SU-DHL-6 (cell line): ENCODE measurements at regions not wholly inside any gene's neighbourhood (a gene's known extent, or its start where the extent isn't known, plus 50 kb on each side); places are given as distances from the start of the nearest gene placed in this dataset.
"Not testable (repeated sequence)": the region's sequence is repeated elsewhere in the genome, so short reads cannot be mapped to it uniquely, and the experiment has no call there.

ENCODE experiments used
- H2AFZ ChIP-seq: fragments of 200-600 bp; sonication (generic); 2 replicates; pipeline ENCODE4 v1.6.1; 2014; ENCODE audit warnings: low read depth, mild to moderate bottlenecking, moderate library complexity, mixed read lengths, antibody characterized with exemption, low read length; ENCODE audit not compliant: severe bottlenecking
- H3F3A ChIP-seq: fragments of 200-600 bp; shearing (Covaris generic); 2 replicates; pipeline ENCODE4 v1.6.0; 2016; ENCODE audit warnings: antibody characterized with exemption, mild to moderate bottlenecking; ENCODE audit not compliant: insufficient read depth
- H3K27ac ChIP-seq: fragments of 200-600 bp; sonication (generic); 2 replicates; pipeline ENCODE4 v1.5.1; 2016; ENCODE audit warnings: low read depth, mild to moderate bottlenecking, low read length, moderate library complexity, mixed read lengths
- H3K27me3 ChIP-seq: fragments of 200-600 bp; sonication (generic), shearing (Covaris generic); 2 replicates; pipeline ENCODE4 v1.6.0; 2014; ENCODE audit warnings: mild to moderate bottlenecking, low read length
- H3K36me3 ChIP-seq: fragments of 200-600 bp; sonication (generic); 2 replicates; pipeline ENCODE4 v1.6.1; 2014; ENCODE audit warnings: mild to moderate bottlenecking, low read length, mixed read lengths
- H3K4me2 ChIP-seq: fragments of 300-600, 200-600 bp; shearing (Covaris generic), sonication (generic); 2 replicates; pipeline ENCODE4 v1.6.0; 2014; ENCODE audit warnings: low read length, low read depth, mild to moderate bottlenecking; ENCODE audit not compliant: poor library complexity, severe bottlenecking
- H3K4me3 ChIP-seq: fragments of 200-600 bp; sonication (generic); 2 replicates; pipeline ENCODE4 v1.5.1; 2014; ENCODE audit warnings: antibody characterized with exemption, low read length, mild to moderate bottlenecking, mixed read lengths; ENCODE audit not compliant: insufficient read depth, poor library complexity, severe bottlenecking
- H3K79me2 ChIP-seq: fragments of 200-600 bp; sonication (generic); 2 replicates; pipeline ENCODE4 v1.6.1; 2014; ENCODE audit warnings: mild to moderate bottlenecking, low read length, moderate library complexity; ENCODE audit not compliant: insufficient read depth
- H3K9ac ChIP-seq: fragments of 200-600 bp; sonication (generic); 2 replicates; pipeline ENCODE4 v1.7.0; 2014; ENCODE audit warnings: mild to moderate bottlenecking, low read length
- H3K9me2 ChIP-seq: fragments of 200-600 bp; sonication (generic); replicated peaks from 2 replicates; pipeline ENCODE4 v1.6.1; 2014; ENCODE audit warnings: low read length; ENCODE audit not compliant: insufficient read depth
- H3K9me3 ChIP-seq: fragments of 200-600 bp; sonication (generic); 2 replicates; pipeline ENCODE4 v1.6.1; 2014; ENCODE audit warnings: low read length, mixed read lengths; ENCODE audit not compliant: insufficient read depth
- H4K20me1 ChIP-seq: fragments of 200-600 bp; sonication (generic); 2 replicates; pipeline ENCODE4 v1.6.1; 2014; ENCODE audit warnings: low read depth, mild to moderate bottlenecking, antibody characterized with exemption, low read length, moderate library complexity, mixed read lengths
- CTCF ChIP-seq: fragments of 200-600 bp; sonication (generic); IDR thresholded peaks from one replicate; pipeline ENCODE4 v1.5.1; 2017; ENCODE audit warnings: antibody characterized with exemption, mild to moderate bottlenecking, low read length, moderate library complexity; ENCODE audit not compliant: insufficient read depth, poor library complexity, severe bottlenecking
- EZH2phosphoT487 ChIP-seq: fragments of 200-600 bp; sonication (generic), shearing (Covaris generic); conservative IDR thresholded peaks from 2 replicates; pipeline ENCODE4 v1.6.1; 2018; ENCODE audit warnings: mild to moderate bottlenecking, antibody characterized with exemption, low read length, moderate library complexity, mixed read lengths

- no peaks in the 10 kb centered on the region for H3F3A ChIP-seq
- H3K79me2 ChIP-seq, result no peaks in the 10 kb centered on the region
- H2AFZ ChIP-seq, result no peak overlapping the region
- TF ChIP-seq EZH2phosphoT487, result no peak
- no peak for TF ChIP-seq CTCF
- H3K36me3 ChIP-seq, result no peaks in the 10 kb centered on the region
- no peaks in the 10 kb centered on the region for H4K20me1 ChIP-seq
- no peak overlapping the region for H3K4me3 ChIP-seq
- no peak overlapping the region; the same call in 1 of the 2 replicates for H3K27ac ChIP-seq
- no peaks in the 10 kb centered on the region for H3K9me2 ChIP-seq
- H3K4me2 ChIP-seq, result no peak overlapping the region
- no peak overlapping the region for H3K9ac ChIP-seq
- H3K27me3 ChIP-seq, result no peaks in the 10 kb centered on the region
- H3K9me3 ChIP-seq, result no peaks in the 10 kb centered on the region
Observed at GRCh38 chr12:82595941-82596340, 90.8 kb upstream of the TMTC2 start.

GRCh38 chr12:82596483-82596882, 90.2 kb upstream of the TMTC2 start:
- no peak for TF ChIP-seq CTCF
- Histone ChIP-seq H3K27me3 (no peaks in the 10 kb centered on the region), H4K20me1 (no peaks in the 10 kb centered on the region), H2AFZ (no peak overlapping the region), H3K4me3 (no peak overlapping the region), H3K79me2 (no peaks in the 10 kb centered on the region), H3K9me2 (no peaks in the 10 kb centered on the region), H3K36me3 (no peaks in the 10 kb centered on the region), H3F3A (no peaks in the 10 kb centered on the region), H3K9ac (no peak overlapping the region), H3K27ac (no peak overlapping the region), H3K9me3 (no peaks in the 10 kb centered on the region), H3K4me2 (no peak overlapping the region)

GRCh38 chr12:82600379-82600778, 86.3 kb upstream of the TMTC2 start:
- no peak overlapping the region for H3K9ac ChIP-seq
- H4K20me1 ChIP-seq, result no peaks in the 10 kb centered on the region
- TF ChIP-seq EZH2phosphoT487 (no peak), CTCF (no peak)
- H3K9me2 ChIP-seq, result no peaks in the 10 kb centered on the region
- H3K27me3 ChIP-seq, result no peaks in the 10 kb centered on the region
- H3K79me2 ChIP-seq, result no peaks in the 10 kb centered on the region
- H3K4me3 ChIP-seq, result no peak overlapping the region
- no peaks in the 10 kb centered on the region for H3K36me3 ChIP-seq
- no peaks in the 10 kb centered on the region for H3K9me3 ChIP-seq
- H3K4me2 ChIP-seq, result no peak overlapping the region
- no peak overlapping the region for H3K27ac ChIP-seq
- H3F3A ChIP-seq, result no peaks in the 10 kb centered on the region
- no peak overlapping the region for H2AFZ ChIP-seq

- Histone ChIP-seq H3K4me2 (peak overlapping the region; percentile 28), H3K27ac (peak overlapping the region; percentile 59)
- not testable (repeated sequence) for H3F3A ChIP-seq, H3K9me2 ChIP-seq, H3K9ac ChIP-seq, H2AFZ ChIP-seq, H3K79me2 ChIP-seq, H3K9me3 ChIP-seq, H3K36me3 ChIP-seq, H3K27me3 ChIP-seq, H4K20me1 ChIP-seq, H3K4me3 ChIP-seq
Observed at GRCh38 chr12:82603647-82604046, 83.1 kb upstream of the TMTC2 start.
